ENCODE measurements at regions not wholly inside any gene's neighbourhood (a gene's known extent, or its start where the extent isn't known, plus 50 kb on each side); places are given as distances from the start of the nearest gene placed in this dataset.

DNA sequence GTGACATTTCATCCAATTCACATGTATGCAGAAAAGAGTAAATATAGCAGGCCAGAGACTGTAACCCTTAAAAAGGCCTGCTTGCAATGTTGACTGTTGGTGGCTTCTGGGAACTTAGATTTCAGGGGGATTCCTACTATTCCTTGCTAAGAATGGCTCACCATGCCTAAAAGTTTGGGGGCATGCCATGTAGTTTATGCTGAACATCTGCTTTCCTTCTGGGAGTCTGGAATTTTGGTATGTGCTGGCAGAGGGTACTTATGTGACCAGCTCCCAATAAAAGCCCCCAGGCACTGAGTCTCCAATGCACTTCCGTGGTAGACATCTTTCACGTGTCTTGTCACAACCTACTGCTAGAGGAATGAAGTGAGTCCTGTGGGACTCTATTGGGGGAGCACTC lies 88.4 kb upstream of the PCDH8 start:
- H3K9me3 ChIP-seq = no peaks in the 10 kb centered on the region
- H3K4me3 ChIP-seq = no peak overlapping the region
- no peak overlapping the region for H3K27ac ChIP-seq
- H3K27me3 ChIP-seq = peaks cover 0 to 3% of the 10 kb centered on the region in 2 donors
- TF ChIP-seq, protein P1, sequence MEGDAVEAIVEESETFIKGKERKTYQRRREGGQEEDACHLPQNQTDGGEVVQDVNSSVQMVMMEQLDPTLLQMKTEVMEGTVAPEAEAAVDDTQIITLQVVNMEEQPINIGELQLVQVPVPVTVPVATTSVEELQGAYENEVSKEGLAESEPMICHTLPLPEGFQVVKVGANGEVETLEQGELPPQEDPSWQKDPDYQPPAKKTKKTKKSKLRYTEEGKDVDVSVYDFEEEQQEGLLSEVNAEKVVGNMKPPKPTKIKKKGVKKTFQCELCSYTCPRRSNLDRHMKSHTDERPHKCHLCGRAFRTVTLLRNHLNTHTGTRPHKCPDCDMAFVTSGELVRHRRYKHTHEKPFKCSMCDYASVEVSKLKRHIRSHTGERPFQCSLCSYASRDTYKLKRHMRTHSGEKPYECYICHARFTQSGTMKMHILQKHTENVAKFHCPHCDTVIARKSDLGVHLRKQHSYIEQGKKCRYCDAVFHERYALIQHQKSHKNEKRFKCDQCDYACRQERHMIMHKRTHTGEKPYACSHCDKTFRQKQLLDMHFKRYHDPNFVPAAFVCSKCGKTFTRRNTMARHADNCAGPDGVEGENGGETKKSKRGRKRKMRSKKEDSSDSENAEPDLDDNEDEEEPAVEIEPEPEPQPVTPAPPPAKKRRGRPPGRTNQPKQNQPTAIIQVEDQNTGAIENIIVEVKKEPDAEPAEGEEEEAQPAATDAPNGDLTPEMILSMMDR (IDR thresholded peaks at IDR 0.05) = no peak
- no peak for DNase-seq
- no peaks in the 10 kb centered on the region for H3K4me1 ChIP-seq
- intact Hi-C loops (cut with DNase I; ENCODE audit: low total_unique reads) = no loop called here
- H3K36me3 ChIP-seq = no peaks in the 10 kb centered on the region

DNA sequence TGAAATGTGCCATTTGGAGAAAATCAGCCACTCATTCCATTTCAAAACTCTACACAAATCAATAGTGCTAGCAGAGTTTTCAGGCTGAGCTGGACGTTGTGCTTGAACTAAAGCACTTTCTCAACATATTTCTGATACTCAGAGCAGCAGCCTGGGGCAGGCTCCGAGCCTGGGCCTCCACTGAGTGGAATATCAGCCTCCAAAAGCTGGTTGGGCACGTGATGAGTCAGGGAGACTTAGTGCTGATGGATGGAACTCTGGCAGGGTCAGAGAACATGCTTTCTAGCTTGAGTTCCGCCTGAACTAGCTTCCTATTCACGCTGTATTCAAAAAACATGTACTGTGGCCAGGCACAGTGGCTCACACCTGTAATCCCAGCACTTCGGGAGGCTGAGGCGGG lies 85.8 kb upstream of the PCDH8 start:
- Histone ChIP-seq H3K9me3 (no peaks in the 10 kb centered on the region), H3K36me3 (no peaks in the 10 kb centered on the region), H3K27me3 (peaks cover 0 to 3% of the 10 kb centered on the region in 2 donors), H3K4me1 (no peaks in the 10 kb centered on the region), H3K27ac (no peak overlapping the region), H3K4me3 (no peak overlapping the region)
- TF ChIP-seq, protein P1 (IDR thresholded peaks at IDR 0.05) = no peak
- intact Hi-C loops (cut with DNase I; ENCODE audit: low total_unique reads) = no loop called here
- no peak for DNase-seq

DNA sequence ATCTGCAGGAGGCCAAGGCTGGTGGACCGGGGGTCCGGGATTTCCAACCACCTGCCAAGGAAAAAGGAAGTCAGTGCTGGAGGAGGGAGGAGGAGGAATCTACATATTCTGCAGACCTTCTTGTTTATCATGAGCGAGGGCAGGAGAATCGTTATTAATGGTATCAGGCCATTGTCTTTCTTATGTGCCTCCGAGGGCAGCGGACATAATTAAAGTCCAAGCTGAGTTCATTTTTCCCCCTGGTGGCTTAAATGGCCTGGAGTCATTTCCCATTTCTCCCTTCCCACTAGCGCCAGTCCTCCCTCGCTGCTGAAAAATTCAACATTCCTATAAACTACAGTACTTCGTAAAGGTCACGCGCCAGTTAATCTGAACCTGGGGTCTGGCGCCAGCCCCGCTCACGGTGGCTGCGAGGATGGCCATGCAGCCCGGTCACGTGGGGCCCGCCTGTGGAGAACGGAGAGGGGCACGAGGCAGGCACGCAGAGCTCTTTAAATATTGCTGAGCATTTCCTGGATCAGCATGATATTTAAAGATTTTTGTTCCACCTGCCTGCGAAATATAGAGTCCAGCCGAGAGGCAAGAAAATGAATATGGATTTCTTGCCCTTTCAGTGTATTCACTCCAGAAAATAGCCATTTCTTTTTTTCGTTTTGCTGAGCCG lies 85.2 kb upstream of the PCDH8 start:
- no peak for DNase-seq
- no peaks in the 10 kb centered on the region for H3K4me1 ChIP-seq
- intact Hi-C loops (cut with DNase I; ENCODE audit: low total_unique reads) = no loop called here
- H3K27me3 ChIP-seq = peaks cover 0 to under 1% of the 10 kb centered on the region in 2 donors
- H3K27ac ChIP-seq = no peak overlapping the region
- H3K4me3 ChIP-seq = no peak overlapping the region
- no peaks in the 10 kb centered on the region for H3K36me3 ChIP-seq
- no peaks in the 10 kb centered on the region for H3K9me3 ChIP-seq
- TF ChIP-seq, protein P1 (IDR thresholded peaks at IDR 0.05) = no peak

DNA sequence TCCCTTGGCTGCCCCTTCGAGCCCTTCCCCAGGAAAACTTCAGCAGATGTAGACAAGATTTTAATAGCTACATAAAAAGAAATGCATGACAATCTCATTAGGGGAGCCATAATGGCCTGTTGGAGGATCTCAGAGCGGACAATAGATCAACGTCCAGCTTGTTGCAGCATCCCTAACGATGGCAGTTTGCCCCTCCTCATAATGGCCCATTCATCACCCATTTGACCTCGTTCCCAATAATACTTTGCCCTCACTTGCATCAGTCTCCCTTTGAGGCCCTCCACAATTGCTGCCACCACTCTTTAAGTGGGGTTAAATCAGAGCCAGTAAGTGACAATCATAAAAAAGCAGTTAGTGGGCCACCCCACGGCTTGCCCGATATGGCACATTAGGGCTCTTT lies 84.7 kb upstream of the PCDH8 start:
- no peaks in the 10 kb centered on the region for H3K9me3 ChIP-seq
- H3K36me3 ChIP-seq = no peaks in the 10 kb centered on the region
- no peak overlapping the region for H3K4me3 ChIP-seq
- no peak overlapping the region for H3K27ac ChIP-seq
- no peaks in the 10 kb centered on the region for H3K4me1 ChIP-seq
- intact Hi-C loops (cut with DNase I; ENCODE audit: low total_unique reads) = no loop called here
- H3K27me3 ChIP-seq = no peaks in the 10 kb centered on the region
- TF ChIP-seq, protein P1 (IDR thresholded peaks at IDR 0.05) = no peak
- DNase-seq = no peak

DNA sequence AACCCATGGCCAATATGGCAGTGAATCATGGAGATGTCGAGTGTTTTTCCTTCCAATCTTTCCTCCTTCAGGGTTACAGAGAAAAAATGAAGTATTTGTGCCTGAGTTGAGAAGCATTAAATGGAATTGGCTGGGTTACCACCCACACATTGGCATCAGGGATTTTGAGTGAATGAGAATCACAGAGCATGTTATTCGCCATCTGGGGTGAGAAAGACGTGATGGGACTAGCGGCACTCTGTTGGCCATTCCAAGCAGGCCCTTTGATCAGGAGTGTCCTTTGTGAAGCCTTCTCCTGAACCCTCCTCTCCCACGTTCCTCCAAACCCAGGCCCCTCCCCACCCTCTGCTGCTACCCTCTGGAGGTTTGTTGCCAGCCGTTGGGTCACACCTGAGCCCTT lies 84.2 kb upstream of the PCDH8 start:
- TF ChIP-seq, protein P1 (IDR thresholded peaks at IDR 0.05) = no peak
- no peak overlapping the region for H3K27ac ChIP-seq
- H3K9me3 ChIP-seq = no peaks in the 10 kb centered on the region
- H3K4me3 ChIP-seq = no peak overlapping the region
- no peaks in the 10 kb centered on the region for H3K27me3 ChIP-seq
- no peak for DNase-seq
- intact Hi-C loops (cut with DNase I; ENCODE audit: low total_unique reads) = no loop called here
- no peaks in the 10 kb centered on the region for H3K4me1 ChIP-seq
- no peaks in the 10 kb centered on the region for H3K36me3 ChIP-seq
